H1 (cell line): ENCODE measurements at regions not wholly inside any gene's neighbourhood (a gene's known extent, or its start where the extent isn't known, plus 50 kb on each side); places are given as distances from the start of the nearest gene placed in this dataset.

ENCODE experiments used
- CTCF ChIA-PET: fragments of 300-600 bp; sonication (Branson Sonifier 250); formaldehyde crosslinking; loops from one replicate; lab custom pipeline; 2021; ENCODE audit not compliant: partially characterized antibody; lab: Charles Lee
- POLR2A ChIA-PET: fragments of 300-600 bp; sonication (Branson Sonifier 250); formaldehyde crosslinking; loops from one replicate; lab custom pipeline; 2021; ENCODE audit warnings: inconsistent platforms; ENCODE audit not compliant: partially characterized antibody; lab: Charles Lee
- DNase-seq, 2 experiments: peaks; one replicate each; pipeline versions ENCODE4 v3.0.0 to v3.0.0-alpha.2; 2010 to 2022; ENCODE audit warnings: low spot score in 2 of 2, low read depth in 1 of 2, mixed read lengths in 1 of 2
- FAIRE-seq: peaks from 2 replicates; lab custom pipeline; 2011; peaks lifted over from hg19 to GRCh38; lab: Jason Lieb, UNC
- H2AFZ ChIP-seq: 2 replicates; pipeline ENCODE4 v1.8.1; 2012; ENCODE audit warnings: low read length, inconsistent platforms
- H2AK5ac ChIP-seq: 2 replicates; pipeline ENCODE4 v1.6.1; 2013; ENCODE audit warnings: low read depth, low read length
- H2BK120ac ChIP-seq: replicated peaks from 2 replicates; pipeline ENCODE3; 2013; ENCODE audit warnings: low read depth, low read length, inconsistent platforms
- H2BK12ac ChIP-seq: 2 replicates; pipeline ENCODE4 v1.6.1; 2013; ENCODE audit warnings: low read depth, low read length
- H2BK15ac ChIP-seq: 2 replicates; pipeline ENCODE4 v1.6.1; 2013; ENCODE audit warnings: low read length
- H2BK20ac ChIP-seq: 2 replicates; pipeline ENCODE4 v1.6.1; 2013; ENCODE audit warnings: low read length
- H2BK5ac ChIP-seq: 2 replicates; pipeline ENCODE4 v1.6.1; 2013; ENCODE audit warnings: low read depth, low read length
- H3K14ac ChIP-seq: 2 replicates; pipeline ENCODE4 v1.6.1; 2013; ENCODE audit warnings: inconsistent platforms; ENCODE audit not compliant: insufficient read length
- H3K18ac ChIP-seq: 2 replicates; pipeline ENCODE4 v1.6.1; 2013; ENCODE audit warnings: low read length; ENCODE audit errors: extremely low read depth
- H3K23ac ChIP-seq: 2 replicates; pipeline ENCODE4 v1.6.1; 2013; ENCODE audit warnings: inconsistent platforms; ENCODE audit not compliant: insufficient read length
- H3K23me2 ChIP-seq: 2 replicates; pipeline ENCODE4 v1.6.1; 2013; ENCODE audit warnings: low read depth, low read length
- H3K27ac ChIP-seq: 2 replicates; pipeline ENCODE4 v1.6.1; 2011; ENCODE audit warnings: low read depth, low read length, inconsistent platforms
- H3K27me3 ChIP-seq, 4 experiments: replicated peaks in 1 of 4; 1 replicate in 1 of 4; 2 replicates in 3 of 4; pipeline versions ENCODE4 v1.6.1 to v1.8.1; 2011 to 2013; ENCODE audit warnings: low read length in 3 of 4, mild to moderate bottlenecking in 3 of 4, inconsistent platforms in 2 of 4, mixed read lengths in 2 of 4, moderate library complexity in 1 of 4; ENCODE audit not compliant: control insufficient read depth in 3 of 4, insufficient read depth in 3 of 4; ENCODE audit errors: extremely low read depth in 1 of 4
- H3K36me3 ChIP-seq, 4 experiments: 2 replicates each; pipeline versions ENCODE4 v1.6.1 to v1.8.1; 2011 to 2013; ENCODE audit warnings: mild to moderate bottlenecking in 4 of 4, low read length in 3 of 4, moderate library complexity in 2 of 4, control low read depth in 1 of 4, inconsistent platforms in 1 of 4; ENCODE audit not compliant: insufficient read depth in 4 of 4, control insufficient read depth in 2 of 4
- H3K4ac ChIP-seq: replicated peaks from 2 replicates; pipeline ENCODE3; 2013; ENCODE audit warnings: low read length, low read depth, mixed read lengths, inconsistent platforms; ENCODE audit not compliant: insufficient read length
- H3K4me1 ChIP-seq, 4 experiments: replicated peaks in 1 of 4; 1 replicate in 1 of 4; 2 replicates in 3 of 4; pipeline versions ENCODE4 v1.6.1 to v1.8.1; 2011 to 2013; ENCODE audit warnings: low read length in 3 of 4, inconsistent platforms in 2 of 4, mixed read lengths in 1 of 4; ENCODE audit not compliant: insufficient read depth in 4 of 4, control insufficient read depth in 3 of 4
- H3K4me2 ChIP-seq, 2 experiments: 2 replicates each; pipeline versions ENCODE4 v1.6.1 to v1.8.1; 2011 to 2013; ENCODE audit warnings: low read depth in 2 of 2, low read length in 2 of 2, control low read depth in 1 of 2, inconsistent platforms in 1 of 2, mild to moderate bottlenecking in 1 of 2; ENCODE audit not compliant: insufficient read depth in 1 of 2
- H3K4me3 ChIP-seq, 4 experiments: fragments of 200-600, 300-600 bp in 1 of 4; sonication (generic), shearing (Covaris generic), sonication (Bioruptor Twin) in 1 of 4; 2 replicates each; pipeline versions ENCODE4 v1.5.1 to v1.8.1; 2011 to 2016; ENCODE audit warnings: low read length in 4 of 4, low read depth in 3 of 4, control low read depth in 2 of 4, inconsistent platforms in 2 of 4, mild to moderate bottlenecking in 2 of 4, mixed read lengths in 1 of 4, moderate library complexity in 1 of 4; ENCODE audit not compliant: insufficient read depth in 2 of 4; ENCODE audit errors: extremely low read depth in 1 of 4
- H3K56ac ChIP-seq: replicated peaks from 2 replicates; pipeline ENCODE3; 2013; ENCODE audit warnings: low read depth, mild to moderate bottlenecking, mixed read lengths, low read length, inconsistent platforms; ENCODE audit not compliant: insufficient read length
- H3K79me1 ChIP-seq: 2 replicates; pipeline ENCODE4 v1.6.1; 2013; ENCODE audit warnings: low read depth, low read length, control low read depth
- H3K79me2 ChIP-seq, 2 experiments: 2 replicates each; pipeline versions ENCODE4 v1.6.1 to v1.8.1; 2012 to 2013; ENCODE audit warnings: low read length in 2 of 2, mild to moderate bottlenecking in 2 of 2, inconsistent platforms in 1 of 2; ENCODE audit not compliant: insufficient read depth in 2 of 2, control insufficient read depth in 1 of 2
- H3K9ac ChIP-seq, 4 experiments: replicated peaks in 1 of 4; 1 replicate in 1 of 4; 2 replicates in 3 of 4; pipeline versions ENCODE4 v1.6.1 to v1.8.1; 2011 to 2013; ENCODE audit warnings: low read depth in 3 of 4, low read length in 3 of 4, control low read depth in 2 of 4, mild to moderate bottlenecking in 2 of 4, moderate library complexity in 2 of 4, inconsistent platforms in 1 of 4; ENCODE audit errors: extremely low read depth in 1 of 4
- H3K9me3 ChIP-seq, 2 experiments: 2 replicates each; pipeline versions ENCODE4 v1.6.1 to v1.8.1; 2012 to 2013; ENCODE audit warnings: mild to moderate bottlenecking in 2 of 2, moderate library complexity in 2 of 2, control low read depth in 1 of 2, inconsistent platforms in 1 of 2, low read depth in 1 of 2, low read length in 1 of 2, mixed read lengths in 1 of 2; ENCODE audit not compliant: insufficient read depth in 2 of 2
- H4K20me1 ChIP-seq, 2 experiments: replicated peaks in 1 of 2; 2 replicates each; pipeline versions ENCODE3 to v1.8.1; 2011 to 2013; ENCODE audit warnings: inconsistent platforms in 2 of 2, low read length in 2 of 2, mild to moderate bottlenecking in 1 of 2; ENCODE audit not compliant: insufficient read depth in 2 of 2, control insufficient read depth in 1 of 2
- H4K5ac ChIP-seq: 2 replicates; pipeline ENCODE4 v1.6.1; 2013; ENCODE audit warnings: low read length, low read depth, mixed read lengths, inconsistent platforms; ENCODE audit not compliant: insufficient read length
- H4K8ac ChIP-seq: 2 replicates; pipeline ENCODE4 v1.8.0; 2013; ENCODE audit warnings: mild to moderate bottlenecking, moderate library complexity, low read length, inconsistent platforms; ENCODE audit not compliant: insufficient read depth; ENCODE audit errors: extremely low read depth
- H4K91ac ChIP-seq: replicated peaks from 2 replicates; pipeline ENCODE3; 2013; ENCODE audit warnings: low read length, mixed read lengths, inconsistent platforms; ENCODE audit not compliant: insufficient read length
- BACH1 ChIP-seq: IDR thresholded peaks from 2 replicates; pipeline ENCODE4 v1.6.1; 2012; ENCODE audit warnings: low read length, improper control_type of control experiment
- FOSL1 ChIP-seq: IDR thresholded peaks from 2 replicates; pipeline ENCODE4 v1.6.1; 2011; ENCODE audit warnings: mild to moderate bottlenecking, low read depth, low read length, moderate library complexity; ENCODE audit not compliant: insufficient read depth
- TAF7 ChIP-seq: optimal IDR thresholded peaks from 2 replicates; pipeline ENCODE3; 2011; ENCODE audit warnings: low read depth, mild to moderate bottlenecking, inconsistent platforms, low read length, moderate library complexity, borderline replicate concordance
- WGBS, 2 experiments: shearing (Covaris generic) in 1 of 2; methylation state at CpG; one replicate each; pipeline versions ENCODE4 v1.1.6 to v1.1.7; 2013 to 2015; ENCODE audit warnings: low lambda C conversion rate in 2 of 2, mixed read lengths in 2 of 2, inconsistent platforms in 1 of 2, low coverage in 1 of 2, missing lambda C conversion rate in 1 of 2; ENCODE audit not compliant: insufficient replicate concordance in 2 of 2, insufficient coverage in 1 of 2, insufficient read length in 1 of 2; ENCODE audit errors: extremely low coverage in 1 of 2, missing lambda C conversion rate in 1 of 2; 5-methylcytosine and 5-hydroxymethylcytosine counted together
- TF ChIP-seq, protein P1 (sequence below): IDR thresholded peaks from 2 replicates; pipeline ENCODE4 v1.6.1; 2011; ENCODE audit warnings: low read length, improper control_type of control experiment

DNA sequence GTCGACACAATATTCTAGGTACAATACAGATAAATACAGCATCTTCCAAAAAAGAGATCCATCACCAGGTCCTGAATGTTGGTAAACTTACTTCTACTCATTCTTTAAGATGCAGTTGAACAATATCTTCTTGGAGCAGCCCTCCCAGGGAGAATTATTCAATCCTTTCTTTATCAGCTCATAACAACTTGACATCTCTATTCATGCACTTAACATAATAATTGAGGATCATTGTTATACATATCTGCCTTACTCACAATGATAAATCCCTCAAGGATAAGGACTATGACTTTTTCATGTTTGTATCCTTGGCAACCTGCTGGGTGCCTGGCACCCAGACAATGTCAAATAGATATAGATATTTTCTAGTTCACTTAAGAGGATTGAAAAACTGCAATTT is 219.5 kb downstream of the POU4F1 start:
- H3K4ac ChIP-seq: no peak overlapping the region
- no peak overlapping the region for H2BK15ac ChIP-seq
- no peaks in the 10 kb centered on the region for H3K9me3 ChIP-seq
- no peak overlapping the region for H3K27ac ChIP-seq
- ChIA-PET CTCF (interaction anchor here (1.0 to 1.9 kb wide), 4 partner anchors 12 to 203 kb away, joined by 3 to 7 read pairs (median 6); no protein-coding TSS in a partner anchor), POLR2A (no interaction called here)
- no peak overlapping the region for H2AK5ac ChIP-seq
- H4K8ac ChIP-seq: no peak overlapping the region
- H4K20me1 ChIP-seq: no peaks in the 10 kb centered on the region
- no peak overlapping the region for H4K5ac ChIP-seq
- no peaks in the 10 kb centered on the region for H3K23me2 ChIP-seq
- H3K27me3 ChIP-seq: no peaks in the 10 kb centered on the region
- no peak overlapping the region for H2BK12ac ChIP-seq
- FAIRE-seq (no peak), DNase-seq (no peak)
- no peak overlapping the region for H2BK20ac ChIP-seq
- H3K4me3 ChIP-seq: no peak overlapping the region
- WGBS, 2 experiments: 87% methylated on average over 1 of the region's 1 CpG; no CpG with 5 or more reads in 1 of the 2 experiments
- no peak overlapping the region for H3K56ac ChIP-seq
- H3K36me3 ChIP-seq: no peaks in the 10 kb centered on the region
- no peak overlapping the region for H3K14ac ChIP-seq
- H2BK5ac ChIP-seq: no peak overlapping the region
- H3K4me2 ChIP-seq: no peak overlapping the region; a peak in 1 of 4 replicates
- H3K23ac ChIP-seq: no peak overlapping the region
- no peaks in the 10 kb centered on the region for H3K79me1 ChIP-seq
- no peaks in the 10 kb centered on the region for H3K79me2 ChIP-seq
- no peak overlapping the region for H3K18ac ChIP-seq
- H4K91ac ChIP-seq: no peak overlapping the region
- no peak overlapping the region for H2BK120ac ChIP-seq
- TF ChIP-seq BACH1 (no peak), TAF7 (no peak), FOSL1 (no peak)
- TF ChIP-seq, protein P1, sequence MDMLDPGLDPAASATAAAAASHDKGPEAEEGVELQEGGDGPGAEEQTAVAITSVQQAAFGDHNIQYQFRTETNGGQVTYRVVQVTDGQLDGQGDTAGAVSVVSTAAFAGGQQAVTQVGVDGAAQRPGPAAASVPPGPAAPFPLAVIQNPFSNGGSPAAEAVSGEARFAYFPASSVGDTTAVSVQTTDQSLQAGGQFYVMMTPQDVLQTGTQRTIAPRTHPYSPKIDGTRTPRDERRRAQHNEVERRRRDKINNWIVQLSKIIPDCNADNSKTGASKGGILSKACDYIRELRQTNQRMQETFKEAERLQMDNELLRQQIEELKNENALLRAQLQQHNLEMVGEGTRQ: no peak
- H3K4me1 ChIP-seq: no peaks in the 10 kb centered on the region; a peak in 1 of 7 replicates
- no peak overlapping the region for H3K9ac ChIP-seq
- H2AFZ ChIP-seq: no peak overlapping the region
